ENCODE measurements at regions not wholly inside any gene's neighbourhood (a gene's known extent, or its start where the extent isn't known, plus 50 kb on each side); places are given as distances from the start of the nearest gene placed in this dataset.

GRCh38 chrX:124960454-124960853, 359.2 kb upstream of the TEX13C start:
- no peaks in the 10 kb centered on the region for H3K79me1 ChIP-seq (ENCODE audit: insufficient read depth, low read depth, low read length, poor library complexity, severe bottlenecking)
- H2AK5ac ChIP-seq (ENCODE audit: insufficient read length, low read length): no peak overlapping the region
- no peak overlapping the region for H4K5ac ChIP-seq (ENCODE audit: insufficient read length, low read depth, low read length)
- no peak overlapping the region for H3T11ph ChIP-seq (ENCODE audit: low read length)
- no peaks in the 10 kb centered on the region for H3K27me3 Mint-ChIP-seq (ENCODE audit: low read depth)
- H3K9me3 ChIP-seq (ENCODE audit: control insufficient read depth, low read depth, low read length): no peaks in the 10 kb centered on the region
- no peaks in the 10 kb centered on the region for H3K79me2 ChIP-seq (ENCODE audit: insufficient read depth, low read length)
- no peaks in the 10 kb centered on the region for H3K23me2 ChIP-seq (ENCODE audit: insufficient read length, low read depth, low read length, poor library complexity, severe bottlenecking)
- no peak overlapping the region for H3K27ac Mint-ChIP-seq
- H3K27me3 ChIP-seq (ENCODE audit: insufficient read depth, low read length): no peaks in the 10 kb centered on the region
- no peak overlapping the region for H2BK12ac ChIP-seq (ENCODE audit: insufficient read length, low read depth, low read length)
- no peak overlapping the region for H2BK20ac ChIP-seq (ENCODE audit: low read depth, low read length, poor library complexity, severe bottlenecking)
- no peak overlapping the region for H3K4me3 Mint-ChIP-seq
- H3K27ac ChIP-seq (ENCODE audit: insufficient read length, low read depth, low read length): no peak overlapping the region
- no peak overlapping the region for H4K8ac ChIP-seq (replicated peaks; ENCODE audit: insufficient read length, low read depth, low read length)
- no peaks in the 10 kb centered on the region for H3K4me1 Mint-ChIP-seq
- H3K18ac ChIP-seq (ENCODE audit: insufficient read length, low read depth, low read length): no peak overlapping the region
- no peaks in the 10 kb centered on the region for H3K36me3 Mint-ChIP-seq (ENCODE audit: insufficient read depth in 1 of 3, low read depth in 3 of 3)
- no peak overlapping the region for H2BK5ac ChIP-seq (ENCODE audit: insufficient read length, low read length)
- H3K4me2 ChIP-seq (ENCODE audit: insufficient read depth, insufficient read length, low read length): no peak overlapping the region
- H3K4ac ChIP-seq (ENCODE audit: low read depth, low read length): no peak overlapping the region
- no peak overlapping the region for H2BK120ac ChIP-seq (ENCODE audit: low read depth, low read length, poor library complexity, severe bottlenecking)
- WGBS (ENCODE audit: extremely low coverage, insufficient read length, low lambda C conversion rate): no CpG with 5 or more reads among the region's 2 CpGs
- H3K23ac ChIP-seq (ENCODE audit: insufficient read length, low read depth, low read length): no peak overlapping the region
- H3K14ac ChIP-seq (ENCODE audit: insufficient read depth, low read length): no peak overlapping the region
- H3K56ac ChIP-seq (ENCODE audit: insufficient read length, low read depth, low read length): no peak overlapping the region
- H3K9ac ChIP-seq (ENCODE audit: extremely low read depth, insufficient read length, low read length): no peak overlapping the region
- no peaks in the 10 kb centered on the region for H4K20me1 ChIP-seq (ENCODE audit: control insufficient read depth, insufficient read depth, insufficient read length)
- peaks cover 0 to 12% of the 10 kb centered on the region in 2 experiments; a peak in 3 of 5 replicates for H3K9me3 Mint-ChIP-seq
- no peak for DNase-seq
- H2AFZ ChIP-seq (ENCODE audit: low read length): no peak overlapping the region
- TF ChIP-seq, protein P1, sequence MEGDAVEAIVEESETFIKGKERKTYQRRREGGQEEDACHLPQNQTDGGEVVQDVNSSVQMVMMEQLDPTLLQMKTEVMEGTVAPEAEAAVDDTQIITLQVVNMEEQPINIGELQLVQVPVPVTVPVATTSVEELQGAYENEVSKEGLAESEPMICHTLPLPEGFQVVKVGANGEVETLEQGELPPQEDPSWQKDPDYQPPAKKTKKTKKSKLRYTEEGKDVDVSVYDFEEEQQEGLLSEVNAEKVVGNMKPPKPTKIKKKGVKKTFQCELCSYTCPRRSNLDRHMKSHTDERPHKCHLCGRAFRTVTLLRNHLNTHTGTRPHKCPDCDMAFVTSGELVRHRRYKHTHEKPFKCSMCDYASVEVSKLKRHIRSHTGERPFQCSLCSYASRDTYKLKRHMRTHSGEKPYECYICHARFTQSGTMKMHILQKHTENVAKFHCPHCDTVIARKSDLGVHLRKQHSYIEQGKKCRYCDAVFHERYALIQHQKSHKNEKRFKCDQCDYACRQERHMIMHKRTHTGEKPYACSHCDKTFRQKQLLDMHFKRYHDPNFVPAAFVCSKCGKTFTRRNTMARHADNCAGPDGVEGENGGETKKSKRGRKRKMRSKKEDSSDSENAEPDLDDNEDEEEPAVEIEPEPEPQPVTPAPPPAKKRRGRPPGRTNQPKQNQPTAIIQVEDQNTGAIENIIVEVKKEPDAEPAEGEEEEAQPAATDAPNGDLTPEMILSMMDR (conservative IDR thresholded peaks at IDR 0.05): no peak
- no peaks in the 10 kb centered on the region for H3K4me1 ChIP-seq (ENCODE audit: insufficient read depth, low read length)
- H2BK15ac ChIP-seq (ENCODE audit: low read depth, low read length): no peak overlapping the region
- H4K91ac ChIP-seq (ENCODE audit: insufficient read length, low read depth, low read length): no peak overlapping the region
